ENCODE measurements at regions not wholly inside any gene's neighbourhood (a gene's known extent, or its start where the extent isn't known, plus 50 kb on each side); places are given as distances from the start of the nearest gene placed in this dataset.

GRCh38 chr15:87167706-87168105 is 1088.0 kb downstream of the AGBL1 start:
- TF ChIP-seq EZH2 (IDR thresholded peaks at IDR 0.05; ENCODE audit: low read depth, unreplicated experiment), result no peak
- no peak for TF ChIP-seq CTCF (conservative IDR thresholded peaks at IDR 0.05; ENCODE audit: low read depth in 2 of 2)
- TF ChIP-seq POLR2AphosphoS5 (IDR thresholded peaks at IDR 0.05; ENCODE audit: low read depth), result no peak
- TF ChIP-seq JUNB (IDR thresholded peaks at IDR 0.05; ENCODE audit: unreplicated experiment), result no peak
- no peak for TF ChIP-seq EZH2phosphoT487 (IDR thresholded peaks at IDR 0.05; ENCODE audit: unreplicated experiment)
- no peak for TF ChIP-seq REST (IDR thresholded peaks at IDR 0.05; ENCODE audit: unreplicated experiment)
- TF ChIP-seq CREB1 (CRISPR knock-in tag; IDR thresholded peaks at IDR 0.05; ENCODE audit: low read depth), result no peak
